GM19397 (cell line): ENCODE measurements at regions not wholly inside any gene's neighbourhood (a gene's known extent, or its start where the extent isn't known, plus 50 kb on each side); places are given as distances from the start of the nearest gene placed in this dataset.
"Not testable (repeated sequence)": the region's sequence is repeated elsewhere in the genome, so short reads cannot be mapped to it uniquely, and the experiment has no call there.

Experiments
- ATAC-seq: cut with Tn5 transposase; IDR thresholded peaks from one replicate; pipeline ENCODE4 v1.9.1; 2021; ENCODE audit warnings: mild to moderate bottlenecking, moderate library complexity; ENCODE audit not compliant: unreplicated experiment

DNA sequence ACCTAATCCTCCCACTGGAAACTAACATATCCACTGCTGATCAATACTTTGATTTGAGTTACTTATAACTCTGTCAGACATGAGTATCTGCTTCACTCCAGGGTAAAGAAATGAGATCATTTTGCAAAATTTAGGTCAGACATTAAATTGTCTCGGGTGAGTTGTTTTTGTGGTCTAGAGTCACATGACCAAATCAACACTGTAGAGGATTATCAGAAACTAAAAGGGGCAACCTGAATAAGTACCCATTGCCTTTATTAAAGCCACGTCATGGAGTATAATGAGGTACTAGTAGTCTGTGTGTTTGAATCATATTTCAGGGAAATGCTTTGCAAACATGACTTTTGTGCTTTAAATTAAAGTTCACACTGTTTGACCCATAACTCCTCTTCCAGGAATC, 107.7 kb upstream of the ADO start:
- ATAC-seq, result no peak

DNA sequence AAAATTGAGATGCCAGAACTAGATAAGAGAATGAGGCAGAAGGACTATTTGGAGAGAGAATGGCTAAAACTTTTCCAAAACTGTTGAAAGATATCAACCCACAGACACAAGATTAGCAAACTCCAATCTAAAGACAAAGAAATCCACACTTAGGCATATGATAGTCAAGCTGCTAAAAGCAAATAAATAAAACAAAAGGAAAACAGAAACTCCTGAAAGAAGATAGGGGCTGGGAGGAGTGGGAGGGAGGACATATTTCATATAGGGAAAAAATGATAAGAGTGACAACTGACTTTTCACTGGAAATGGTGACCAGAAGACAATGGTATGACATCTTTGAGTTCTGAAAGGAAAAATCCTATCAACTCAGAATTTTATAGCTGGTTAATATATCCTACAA, 105.4 kb upstream of the ADO start:
- no peak for ATAC-seq

DNA sequence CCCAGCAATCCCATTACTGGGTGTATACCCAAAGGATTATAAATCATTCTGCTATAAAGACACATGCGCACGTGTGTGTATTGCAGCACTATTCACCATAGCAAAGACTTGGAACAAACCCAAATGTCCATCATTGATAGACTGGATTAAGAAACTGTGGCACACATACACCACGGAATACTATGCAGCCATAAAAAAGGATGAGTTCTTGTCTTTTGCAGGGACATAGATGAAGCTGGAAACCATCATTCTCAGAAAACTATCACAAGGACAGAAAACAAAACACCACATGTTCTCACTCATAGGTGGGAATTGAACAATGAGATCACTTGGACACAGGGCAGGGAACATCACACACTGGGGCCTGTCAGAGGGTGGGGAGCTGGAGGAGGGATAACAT, 100.4 kb upstream of the ADO start:
- not testable (repeated sequence) for ATAC-seq

DNA sequence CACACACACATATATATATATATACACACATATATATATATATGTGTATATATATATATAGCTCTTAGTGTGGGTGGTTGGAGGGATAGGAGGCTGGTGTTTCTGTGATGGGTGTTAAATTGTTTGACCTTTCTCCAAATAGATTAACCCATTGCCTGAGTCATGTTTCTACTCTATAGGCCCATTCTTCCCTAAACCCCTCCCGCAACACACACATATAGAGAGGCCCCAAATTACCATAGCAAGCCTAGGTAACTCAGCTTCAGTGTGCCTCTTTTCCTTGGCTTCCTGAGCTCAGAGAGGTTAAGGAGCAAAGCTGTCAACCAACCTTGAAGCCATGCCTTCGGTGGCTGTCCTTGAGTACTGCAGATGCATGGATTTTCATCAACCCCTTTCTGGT, 98.7 kb upstream of the ADO start:
- ATAC-seq, result no peak

DNA sequence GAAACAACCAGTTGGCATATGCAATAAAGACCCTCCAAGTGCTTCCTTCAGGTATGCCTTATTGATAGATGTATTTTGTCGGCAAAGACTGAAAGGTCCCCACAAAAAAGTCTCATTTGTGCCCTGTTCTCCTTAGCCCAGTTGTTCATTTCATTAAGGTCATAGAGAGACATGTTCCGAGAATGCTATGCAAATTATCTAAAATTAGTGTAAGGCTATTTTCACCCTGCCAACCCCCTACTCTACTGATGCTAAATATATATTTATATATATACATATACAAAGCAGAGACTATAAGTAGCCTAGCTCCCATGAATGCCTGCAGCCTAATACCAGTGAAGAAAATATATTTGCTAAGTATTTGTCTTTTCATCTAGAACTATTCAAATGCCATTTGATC, 96.7 kb upstream of the ADO start:
- ATAC-seq, result peak; percentile 66

DNA sequence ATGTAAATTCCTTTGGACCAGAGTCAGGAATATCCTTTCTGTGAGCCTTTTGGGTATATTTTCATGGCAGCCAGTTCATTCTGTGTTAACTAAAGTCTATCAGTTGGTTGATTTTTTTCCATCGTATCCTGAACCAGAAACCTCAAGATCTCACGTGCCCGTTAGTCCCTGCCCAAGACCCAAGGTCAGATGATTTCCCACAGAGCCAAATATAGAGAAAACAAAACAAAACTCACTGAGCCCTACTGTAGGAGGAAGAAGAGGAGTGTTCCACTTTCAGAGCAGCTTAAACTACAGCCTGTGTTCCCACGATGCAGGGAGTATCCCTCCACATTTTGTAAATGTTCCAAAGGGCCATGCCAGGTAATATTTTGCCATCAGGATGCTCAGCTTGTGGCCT, 96.0 kb upstream of the ADO start:
- no peak for ATAC-seq

DNA sequence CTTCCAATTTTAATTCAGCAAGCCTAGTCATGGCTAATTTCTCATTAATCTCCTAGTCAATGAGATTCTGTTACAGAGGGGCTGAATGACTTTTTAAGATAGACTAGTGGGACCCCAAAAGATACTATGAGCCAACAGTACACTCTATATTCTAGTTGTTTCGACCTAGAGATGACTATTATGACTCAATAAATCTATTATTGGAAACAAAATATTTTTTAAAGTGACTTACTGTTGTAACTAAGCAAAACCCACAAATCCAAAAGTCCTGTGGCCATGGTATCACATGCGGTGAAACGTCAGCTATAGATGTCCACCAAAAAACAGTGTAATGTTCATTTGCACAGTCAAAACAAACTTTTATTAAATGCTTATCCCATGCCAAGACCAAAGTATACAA, 95.3 kb upstream of the ADO start:
- no peak for ATAC-seq

DNA sequence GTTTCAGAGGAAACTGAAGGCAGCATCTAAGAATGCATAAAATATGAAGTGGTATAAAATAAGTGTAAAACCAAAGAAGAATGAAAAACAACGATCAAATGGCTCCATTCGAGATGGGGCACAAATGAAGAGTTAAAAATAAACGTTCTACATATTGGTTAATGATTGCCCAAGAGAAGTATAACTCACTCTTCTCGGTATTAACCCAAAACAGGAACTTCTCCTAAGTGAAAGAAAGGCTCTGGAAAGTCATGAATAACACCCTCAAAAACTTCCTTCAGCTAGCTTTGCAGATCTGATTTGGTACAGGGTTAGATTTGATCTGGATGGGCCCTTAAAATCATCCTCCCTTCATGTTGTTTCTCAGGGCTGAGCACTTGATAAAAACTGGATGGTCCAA, 94.3 kb upstream of the ADO start:
- ATAC-seq, result peak; percentile 48

DNA sequence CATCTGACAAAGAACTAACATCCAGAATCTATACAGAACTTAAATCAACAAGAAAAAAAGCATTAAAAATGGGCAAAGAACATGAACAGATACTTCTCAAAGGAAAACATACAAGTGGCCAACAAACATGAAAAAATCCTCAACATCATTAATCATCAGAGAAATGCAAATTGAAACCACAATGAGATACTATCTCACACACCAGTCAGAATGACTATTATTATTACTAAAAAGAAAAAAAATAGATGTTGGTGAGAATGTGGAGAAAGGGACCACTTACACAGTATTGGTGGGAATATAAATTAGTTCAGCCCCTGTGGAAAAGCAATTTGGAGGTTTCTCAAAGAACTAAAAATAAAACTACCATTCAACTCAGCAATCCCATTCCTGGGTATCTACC, 89.1 kb upstream of the ADO start:
- ATAC-seq, result no peak

DNA sequence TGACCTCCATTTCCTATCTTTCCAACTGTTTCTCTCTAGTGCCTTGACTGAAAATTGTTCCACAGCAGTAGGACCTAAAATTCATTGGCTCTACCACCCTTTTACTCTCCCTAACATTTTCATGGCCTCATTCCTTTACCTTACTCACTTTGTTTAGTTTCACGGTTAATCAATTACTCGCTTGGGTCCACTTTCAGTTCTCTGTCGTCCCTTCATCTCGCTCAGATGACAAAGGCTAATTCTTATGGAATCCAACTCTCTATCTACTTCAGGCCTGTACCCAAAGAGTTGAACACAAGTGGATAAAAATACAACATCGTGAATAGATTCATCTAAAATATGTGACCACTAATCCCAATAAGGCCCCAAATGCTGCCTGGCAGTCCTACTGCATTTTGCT, 85.9 kb upstream of the ADO start:
- ATAC-seq, result no peak

DNA sequence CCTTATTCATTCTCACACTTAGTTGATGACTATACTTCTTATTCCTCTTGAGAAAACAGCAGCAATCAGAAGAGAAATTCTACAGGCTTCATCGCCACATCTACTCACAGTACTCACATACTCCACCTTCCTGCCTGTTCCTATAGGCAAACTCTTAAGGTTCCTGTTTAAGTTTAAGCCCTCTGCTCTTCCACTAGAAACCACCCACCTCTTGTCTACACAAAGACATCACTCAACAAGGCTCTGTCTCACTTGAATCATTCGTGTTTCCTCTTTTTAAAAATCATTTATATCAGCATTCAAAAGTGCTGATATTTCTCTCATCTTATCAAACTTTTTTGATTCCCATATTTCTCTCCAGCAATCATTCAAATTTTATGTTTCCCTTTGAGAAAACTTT, 85.5 kb upstream of the ADO start:
- no peak for ATAC-seq

DNA sequence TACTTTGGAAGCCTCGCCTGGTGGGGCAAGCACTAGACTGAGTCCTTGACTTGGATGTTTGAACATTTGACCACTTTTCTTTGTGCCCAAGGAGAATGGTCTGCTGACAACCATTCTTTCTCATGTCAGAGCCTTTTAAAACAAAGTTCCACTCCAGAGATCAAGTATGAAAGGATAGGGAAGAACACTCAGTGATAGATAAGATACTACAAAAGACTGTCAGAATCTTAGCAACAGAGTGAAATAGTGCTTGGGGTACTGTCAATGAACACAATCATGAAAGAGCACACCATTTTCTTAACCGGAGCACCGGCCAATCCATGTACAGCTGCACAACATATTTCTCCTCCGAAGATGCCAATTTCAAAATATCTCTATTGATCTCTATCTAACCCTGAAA, 82.8 kb upstream of the ADO start:
- no peak for ATAC-seq

DNA sequence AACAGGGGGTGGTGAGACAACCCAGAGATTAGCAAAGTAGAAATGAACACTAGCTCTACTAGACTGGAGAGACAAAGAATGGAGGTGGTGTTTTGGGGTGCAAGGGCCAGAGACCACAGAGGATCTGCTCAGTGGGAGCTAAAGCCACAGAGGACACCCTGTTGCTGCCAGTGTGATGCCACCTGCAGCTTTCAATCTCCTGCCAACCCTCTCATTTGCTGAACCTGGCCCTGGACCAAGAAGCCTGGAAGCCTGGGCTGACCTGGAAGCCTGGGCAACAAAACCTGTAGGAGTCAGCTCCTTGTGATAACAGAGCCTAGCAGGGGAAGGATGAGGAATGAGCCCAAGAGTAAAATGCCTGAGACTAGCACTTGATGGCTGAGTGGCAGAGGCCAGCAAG, 81.1 kb upstream of the ADO start:
- ATAC-seq, result no peak

DNA sequence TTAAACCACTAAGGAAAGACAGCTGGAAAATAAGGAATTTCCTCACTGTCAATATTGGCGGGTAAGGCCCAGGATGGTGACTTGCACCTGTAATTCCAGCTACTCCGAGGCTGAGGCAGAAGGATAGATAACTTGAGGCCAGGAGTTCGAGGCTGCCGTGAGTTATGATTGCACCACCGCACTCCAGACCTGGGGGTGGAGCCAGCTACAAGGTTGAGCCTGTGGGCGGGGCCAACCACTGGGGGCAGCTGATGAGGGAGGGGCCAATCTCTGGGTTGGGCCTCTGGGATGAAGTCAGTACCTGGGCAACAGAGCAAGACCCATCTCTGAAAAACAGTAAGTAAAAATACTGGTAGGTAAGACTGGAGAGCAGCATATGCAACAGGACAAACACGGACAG, 80.1 kb upstream of the ADO start:
- ATAC-seq, result no peak

DNA sequence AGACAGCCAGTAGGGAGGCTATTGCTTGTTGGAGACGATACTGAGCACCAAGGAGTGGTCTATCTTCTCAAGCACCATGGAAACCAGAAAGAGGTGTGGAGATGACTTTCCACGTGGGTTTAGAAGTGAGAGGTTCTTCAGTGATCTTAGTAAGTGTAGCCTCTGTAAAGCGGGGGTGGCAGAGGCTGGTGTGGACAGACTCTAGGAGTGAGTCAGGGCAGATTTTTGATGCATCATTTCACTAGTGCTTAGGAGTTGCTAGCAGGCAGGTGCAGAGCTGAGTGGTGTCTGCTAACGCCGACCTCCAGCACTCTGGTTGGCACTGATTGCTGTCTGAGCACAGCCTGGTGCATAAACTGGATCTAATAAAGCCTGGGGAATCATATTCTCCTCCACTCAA, 78.4 kb upstream of the ADO start:
- peak; percentile 90 for ATAC-seq

DNA sequence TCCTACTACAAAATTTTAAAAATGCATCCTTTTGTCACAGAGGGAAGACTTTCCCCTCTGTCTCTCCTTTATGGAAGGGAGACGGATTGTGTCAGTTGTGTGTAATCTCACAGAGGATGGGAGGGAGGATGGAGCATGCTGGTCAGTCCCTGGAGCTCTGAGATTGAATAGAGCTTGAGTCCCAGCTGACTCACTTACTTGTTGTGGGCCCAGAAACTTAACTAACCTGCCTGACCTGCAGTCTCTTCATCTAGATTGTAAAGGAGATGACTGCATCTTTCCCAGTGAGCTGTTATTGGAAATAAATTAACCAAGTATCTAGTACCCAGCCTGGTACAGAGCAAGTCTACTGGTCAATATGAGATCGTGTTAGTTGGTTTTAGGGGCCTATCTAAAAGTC, 77.9 kb upstream of the ADO start:
- no peak for ATAC-seq

DNA sequence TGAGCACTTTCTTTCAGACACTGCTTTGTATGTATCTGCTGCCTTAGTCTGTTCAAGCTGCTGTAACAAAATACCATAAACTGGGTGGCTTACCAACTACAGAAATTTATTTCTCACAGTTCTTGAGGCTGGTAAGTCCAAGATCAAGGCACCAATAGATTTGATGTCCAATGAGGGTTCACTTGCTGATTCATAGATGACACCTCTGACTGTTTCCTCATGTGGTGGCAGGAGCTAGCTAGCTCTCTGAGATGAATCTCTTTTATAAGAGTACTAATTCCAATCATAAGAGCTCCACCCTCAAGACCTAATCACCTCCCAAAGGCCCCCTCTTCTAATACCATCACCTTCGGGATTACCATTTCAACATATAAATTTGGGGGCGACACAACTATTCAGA, 76.6 kb upstream of the ADO start:
- ATAC-seq, result no peak

DNA sequence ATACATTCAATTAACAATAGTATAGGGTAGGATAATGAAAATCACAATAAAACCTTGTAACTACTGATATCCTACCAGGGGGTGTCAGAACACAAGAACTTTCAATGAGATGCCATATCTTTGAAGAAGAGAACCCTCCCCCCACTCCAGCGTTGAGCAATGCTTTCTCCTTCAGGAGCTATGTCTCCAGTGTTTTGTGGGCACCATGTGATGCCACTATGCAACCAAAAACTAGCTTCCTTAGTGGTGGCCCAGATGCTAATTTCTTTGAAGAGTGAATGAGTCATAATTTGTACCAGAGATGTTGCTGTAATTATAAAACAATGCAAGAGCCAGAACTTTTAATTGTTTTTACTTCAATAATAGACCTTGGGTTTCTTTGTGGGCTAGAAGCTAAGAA, 76.0 kb upstream of the ADO start:
- ATAC-seq, result no peak

DNA sequence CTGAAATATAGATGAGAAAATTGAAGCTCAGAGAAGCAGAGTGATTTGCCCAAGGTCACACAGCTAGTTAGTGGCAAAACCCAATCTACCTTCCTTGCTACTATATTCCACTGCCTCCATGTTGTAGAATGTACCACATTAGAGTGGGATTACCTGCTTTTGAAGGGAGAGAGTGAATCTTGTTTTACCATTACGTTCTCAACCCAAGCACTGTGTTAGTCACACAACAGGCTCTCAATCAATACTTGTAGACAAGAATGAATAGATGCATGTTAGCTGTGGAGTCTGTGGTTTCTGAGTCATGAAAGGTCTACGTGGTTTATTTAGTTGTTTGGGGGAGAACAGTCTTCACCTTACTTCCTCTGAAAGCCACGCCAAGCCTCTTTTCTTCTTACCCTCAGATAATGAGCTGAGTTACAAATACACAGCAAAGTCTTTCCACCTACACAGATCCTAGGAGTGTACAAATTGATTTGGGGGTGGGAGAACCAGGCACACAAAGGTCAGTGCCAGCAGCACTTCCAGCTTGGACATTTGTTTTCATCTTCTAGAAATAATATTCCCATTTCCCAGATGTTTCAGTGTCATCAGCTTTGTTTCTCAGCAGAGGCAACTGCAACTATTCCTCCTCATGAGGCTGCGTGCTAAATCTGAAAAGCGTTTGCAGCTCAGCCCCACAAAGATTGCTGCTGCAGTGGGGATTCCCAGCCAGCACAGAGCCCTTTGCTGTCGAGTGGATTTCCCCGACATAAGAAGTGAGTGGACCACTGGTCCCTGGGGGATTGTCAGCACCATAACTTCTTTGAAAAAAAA, 71.5 kb upstream of the ADO start:
- peak; percentile 68 for ATAC-seq

DNA sequence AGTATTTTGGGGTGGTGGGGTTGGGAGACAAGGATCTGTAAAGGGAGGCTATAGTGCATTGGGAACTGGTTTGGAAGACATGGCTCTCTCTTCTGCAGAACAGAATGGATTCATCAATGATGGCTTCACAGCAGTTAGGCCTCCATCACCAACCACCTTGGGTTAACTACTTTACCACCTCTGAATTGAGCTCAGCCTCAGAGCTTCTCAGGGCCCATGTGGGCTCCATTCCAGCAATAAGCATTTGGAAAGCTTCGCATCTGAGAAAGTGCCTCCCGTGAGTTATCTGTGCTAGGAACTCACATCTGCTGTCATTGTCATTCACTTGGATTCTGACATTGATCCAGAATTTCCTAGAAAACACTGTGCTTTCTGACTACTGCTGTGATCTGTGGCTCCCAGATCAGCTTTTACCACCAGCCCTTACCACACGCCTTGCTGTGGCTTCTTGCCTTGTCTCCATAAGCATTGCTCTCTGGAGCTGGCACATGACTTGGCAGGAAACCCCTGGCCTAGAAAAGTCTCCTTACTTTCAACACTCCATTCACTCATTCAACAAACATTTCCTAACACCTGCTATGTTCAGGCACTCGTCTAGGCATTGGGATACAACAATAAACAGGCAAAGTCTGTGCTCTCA, 70.7 kb upstream of the ADO start:
- peak; percentile 9 for ATAC-seq

DNA sequence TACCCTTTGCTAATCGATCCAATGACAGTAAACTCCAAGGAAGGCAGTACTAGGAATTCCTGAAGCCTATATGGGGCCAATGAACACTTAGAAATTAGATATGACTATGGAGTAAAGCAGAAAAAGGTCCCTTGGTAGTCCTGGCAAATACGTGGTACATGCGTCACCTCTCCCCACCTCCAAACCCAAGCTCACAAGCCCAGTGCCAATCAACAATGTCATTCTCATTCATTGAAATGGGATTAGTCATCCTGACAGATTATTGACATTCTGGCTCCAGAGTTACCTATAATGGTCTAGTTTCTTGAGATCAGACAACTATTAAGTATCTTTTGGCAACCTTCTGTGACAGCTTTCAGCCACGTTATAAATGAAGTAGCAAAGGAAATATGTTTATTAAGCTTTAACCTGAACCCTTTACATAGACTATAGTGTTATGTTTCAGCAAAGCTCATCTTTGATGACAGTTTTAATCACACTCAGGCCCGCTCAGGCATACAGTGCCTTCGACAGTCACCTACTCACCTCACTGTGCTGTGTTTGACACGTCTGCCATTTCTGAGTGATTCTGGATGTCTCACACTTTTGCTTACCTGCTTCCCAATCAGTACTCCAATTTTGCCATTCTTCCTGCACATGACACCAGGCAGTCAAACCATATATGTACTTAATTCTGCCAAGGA, 69.6 kb upstream of the ADO start:
- ATAC-seq, result no peak

DNA sequence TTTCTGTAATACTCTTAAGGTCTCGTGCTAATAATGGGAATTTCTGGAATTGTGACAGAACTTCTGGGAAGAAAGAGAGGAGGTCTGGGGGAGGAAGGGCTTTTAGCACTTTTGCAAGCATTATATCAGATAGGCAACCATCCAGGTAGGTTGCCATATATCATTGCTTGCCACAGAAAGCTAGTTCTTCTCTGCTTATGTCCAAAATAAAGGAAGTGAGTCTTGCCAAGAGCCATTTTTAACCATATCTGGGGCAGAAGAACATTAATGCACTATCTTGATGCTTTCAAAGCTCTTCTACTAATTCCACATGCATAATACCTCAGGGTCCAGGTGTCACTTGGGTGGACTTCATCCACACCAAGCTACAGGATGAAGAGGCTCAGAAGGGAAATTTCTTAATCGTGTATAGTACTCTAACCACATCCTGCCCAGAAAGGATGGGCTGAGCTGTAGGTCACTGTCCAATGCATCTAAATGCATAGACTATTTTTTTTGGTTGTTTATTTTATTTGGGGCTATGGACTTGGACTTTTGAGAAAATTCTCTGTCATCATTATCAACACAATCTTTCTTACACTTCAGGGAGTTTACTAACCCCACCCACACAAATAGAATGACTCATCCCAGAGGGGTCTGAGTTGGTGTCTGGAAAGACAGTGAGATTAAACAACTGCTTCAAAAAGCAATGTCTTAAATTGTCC, 68.9 kb upstream of the ADO start:
- peak; percentile 59 for ATAC-seq
